ENCODE measurements at regions not wholly inside any gene's neighbourhood (a gene's known extent, or its start where the extent isn't known, plus 50 kb on each side); places are given as distances from the start of the nearest gene placed in this dataset.

GRCh38 chr15:47338771-47339170 lies 378.5 kb upstream of the SEMA6D start:
- no peak overlapping the region for H3K4me3 ChIP-seq (ENCODE audit: low read depth, low read length)
- DNase-seq (ENCODE audit: low read depth) = no peak
- TF ChIP-seq MAX (IDR thresholded peaks at IDR 0.05; ENCODE audit: low read depth, low read length) (no peak), MYC (IDR thresholded peaks at IDR 0.05; ENCODE audit: low read depth, low read length) (no peak), POLR2A (IDR thresholded peaks at IDR 0.05; ENCODE audit: extremely low read depth, insufficient read length) (no peak), CTCF (IDR thresholded peaks at IDR 0.05; ENCODE audit: low read depth, low read length) (no peak)

- DNase-seq (ENCODE audit: low read depth) = no peak
- no peak overlapping the region for H3K4me3 ChIP-seq (ENCODE audit: low read depth, low read length)
- TF ChIP-seq MAX (IDR thresholded peaks at IDR 0.05; ENCODE audit: low read depth, low read length) = no peak
- TF ChIP-seq MYC (IDR thresholded peaks at IDR 0.05; ENCODE audit: low read depth, low read length) = no peak
- no peak for TF ChIP-seq POLR2A (IDR thresholded peaks at IDR 0.05; ENCODE audit: extremely low read depth, insufficient read length)
These were observed 377.3 kb upstream of the SEMA6D start for GRCh38 chr15:47339800-47340570.

GRCh38 chr15:47340571-47340920 lies 376.8 kb upstream of the SEMA6D start:
- no peak for DNase-seq (ENCODE audit: low read depth)
- no peak for TF ChIP-seq MYC (IDR thresholded peaks at IDR 0.05; ENCODE audit: low read depth, low read length)
- no peak for TF ChIP-seq MAX (IDR thresholded peaks at IDR 0.05; ENCODE audit: low read depth, low read length)
- H3K4me3 ChIP-seq (ENCODE audit: low read depth, low read length) = no peak overlapping the region

- no peak overlapping the region for H3K4me3 ChIP-seq (ENCODE audit: low read depth, low read length)
- no peak for TF ChIP-seq POLR2A (IDR thresholded peaks at IDR 0.05; ENCODE audit: extremely low read depth, insufficient read length)
- TF ChIP-seq CTCF (IDR thresholded peaks at IDR 0.05; ENCODE audit: low read depth, low read length) = no peak
- no peak for TF ChIP-seq MYC (IDR thresholded peaks at IDR 0.05; ENCODE audit: low read depth, low read length)
- no peak for TF ChIP-seq MAX (IDR thresholded peaks at IDR 0.05; ENCODE audit: low read depth, low read length)
- DNase-seq (ENCODE audit: low read depth) = no peak
These were observed 368.1 kb upstream of the SEMA6D start for GRCh38 chr15:47349179-47349578.

GRCh38 chr15:47351501-47351900 lies 365.8 kb upstream of the SEMA6D start:
- no peak for DNase-seq (ENCODE audit: low read depth)
- no peak overlapping the region for H3K4me3 ChIP-seq (ENCODE audit: low read depth, low read length)
- no peak for TF ChIP-seq MYC (IDR thresholded peaks at IDR 0.05; ENCODE audit: low read depth, low read length)
- TF ChIP-seq CTCF (IDR thresholded peaks at IDR 0.05; ENCODE audit: low read depth, low read length) = no peak
- no peak for TF ChIP-seq POLR2A (IDR thresholded peaks at IDR 0.05; ENCODE audit: extremely low read depth, insufficient read length)
- TF ChIP-seq MAX (IDR thresholded peaks at IDR 0.05; ENCODE audit: low read depth, low read length) = no peak

GRCh38 chr15:47352217-47352616 lies 365.1 kb upstream of the SEMA6D start:
- TF ChIP-seq MAX (IDR thresholded peaks at IDR 0.05; ENCODE audit: low read depth, low read length) = no peak
- TF ChIP-seq MYC (IDR thresholded peaks at IDR 0.05; ENCODE audit: low read depth, low read length) = no peak
- no peak for TF ChIP-seq CTCF (IDR thresholded peaks at IDR 0.05; ENCODE audit: low read depth, low read length)
- no peak for TF ChIP-seq POLR2A (IDR thresholded peaks at IDR 0.05; ENCODE audit: extremely low read depth, insufficient read length)
- H3K4me3 ChIP-seq (ENCODE audit: low read depth, low read length) = no peak overlapping the region
- DNase-seq (ENCODE audit: low read depth) = no peak
